Neural cell (in vitro differentiated cells): ENCODE measurements at regions not wholly inside any gene's neighbourhood (a gene's known extent, or its start where the extent isn't known, plus 50 kb on each side); places are given as distances from the start of the nearest gene placed in this dataset.

Source experiments
- CTCF ChIP-seq: fragments of 450-650 bp; IDR thresholded peaks from 2 replicates; pipeline ENCODE4 v1.5.1; 2014; ENCODE audit warnings: antibody characterized with exemption, mild to moderate bottlenecking, moderate library complexity; ENCODE audit not compliant: poor library complexity, severe bottlenecking
- EP300 ChIP-seq: fragments of 450-650 bp; conservative IDR thresholded peaks from 2 replicates; pipeline ENCODE4 v1.6.1; 2014; ENCODE audit warnings: antibody characterized with exemption, mild to moderate bottlenecking, moderate library complexity; ENCODE audit not compliant: poor library complexity, severe bottlenecking
- EZH2 ChIP-seq: fragments of 200-600, 300-800 bp; shearing (Covaris generic), sonication (generic); IDR thresholded peaks from 2 replicates; pipeline ENCODE4 v1.6.1; 2014; ENCODE audit warnings: antibody characterized with exemption, low read length, borderline replicate concordance, mild to moderate bottlenecking; ENCODE audit not compliant: insufficient read depth, poor library complexity, severe bottlenecking
- MXI1 ChIP-seq: fragments of 450-650 bp; conservative IDR thresholded peaks from 2 replicates; pipeline ENCODE4 v1.6.1; 2014; ENCODE audit warnings: antibody characterized with exemption, mild to moderate bottlenecking; ENCODE audit not compliant: poor library complexity, severe bottlenecking
- POLR2AphosphoS5 ChIP-seq: IDR thresholded peaks from 2 replicates; pipeline ENCODE4 v1.6.1; 2012
- RAD21 ChIP-seq: fragments of 450-650 bp; conservative IDR thresholded peaks from 2 replicates; pipeline ENCODE4 v1.6.1; 2014; ENCODE audit warnings: antibody characterized with exemption, mild to moderate bottlenecking, moderate library complexity
- REST ChIP-seq: IDR thresholded peaks from 2 replicates; pipeline ENCODE4 v1.6.1; 2012; ENCODE audit warnings: borderline replicate concordance
- SMC3 ChIP-seq: fragments of 450-650 bp; conservative IDR thresholded peaks from 2 replicates; pipeline ENCODE4 v1.6.1; 2014; ENCODE audit warnings: antibody characterized with exemption, mild to moderate bottlenecking, moderate library complexity; ENCODE audit not compliant: poor library complexity
- TAF1 ChIP-seq: IDR thresholded peaks from 2 replicates; pipeline ENCODE4 v1.6.1; 2012; ENCODE audit warnings: low read depth

- TF ChIP-seq CTCF (no peak), EZH2 (no peak), REST (no peak), RAD21 (no peak), POLR2AphosphoS5 (no peak), SMC3 (no peak), EP300 (no peak), TAF1 (no peak), MXI1 (no peak)
Measured at GRCh38 chr1:70617728-70618127, 206.7 kb downstream of the CTH start.
